AML-193 (cell line): ENCODE measurements at regions not wholly inside any gene's neighbourhood (a gene's known extent, or its start where the extent isn't known, plus 50 kb on each side); places are given as distances from the start of the nearest gene placed in this dataset.

Source experiments
- DNase-seq, 2 experiments: peaks; one replicate each; lab custom pipeline; 2025; lab: John Stamatoyannopoulos, UW

GRCh38 chr5:109630093-109630492 lies 59.6 kb upstream of the MAN2A1 start:
- no peak for DNase-seq

DNA sequence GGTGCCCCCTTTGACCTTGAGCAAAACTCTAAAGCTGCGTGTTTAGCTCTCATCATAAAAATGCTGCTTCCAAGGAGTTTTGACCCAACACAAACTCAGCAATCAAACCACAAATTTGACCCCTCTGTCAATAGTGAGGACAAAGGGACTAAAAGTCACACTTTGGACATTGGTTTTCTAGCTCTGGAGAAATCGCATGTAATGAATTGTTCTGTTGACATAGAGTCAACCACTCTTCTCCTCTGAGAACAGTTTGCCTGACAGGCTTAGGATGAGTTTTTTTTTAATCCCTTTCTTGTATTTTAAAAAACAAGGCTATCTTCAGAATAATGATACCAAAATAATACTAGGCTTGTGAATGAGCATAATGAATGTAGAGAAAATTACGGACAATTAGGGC lies 61.1 kb upstream of the MAN2A1 start:
- no peak for DNase-seq

DNA sequence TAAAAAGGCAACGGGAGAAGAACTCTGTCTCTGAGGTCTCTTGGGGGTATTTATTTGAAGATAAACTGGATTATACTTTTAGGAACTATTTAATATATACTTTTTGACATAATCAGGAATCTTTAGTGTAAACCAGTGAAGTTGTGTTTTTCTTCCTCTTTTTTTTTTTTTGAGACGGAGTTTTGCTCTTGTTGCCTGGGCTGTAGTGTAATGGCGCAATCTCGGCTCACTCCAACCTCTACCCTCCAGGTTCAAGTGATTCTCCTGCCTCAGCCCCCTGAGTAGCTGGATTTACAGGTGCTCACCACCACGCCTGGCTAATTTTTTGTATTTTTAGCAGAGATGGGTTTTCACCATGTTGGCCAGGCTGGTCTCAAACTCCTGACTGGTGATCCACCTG lies 68.5 kb upstream of the MAN2A1 start:
- DNase-seq: peak; percentile 10 to 18

- DNase-seq: no peak
Observed at GRCh38 chr5:109620651-109621050, 69.1 kb upstream of the MAN2A1 start.

GRCh38 chr5:109619606-109620005 lies 70.1 kb upstream of the MAN2A1 start:
- no peak for DNase-seq

GRCh38 chr5:109619021-109619460 lies 70.7 kb upstream of the MAN2A1 start:
- peak; percentile 42 to 43 for DNase-seq

- DNase-seq: no peak
Observed at GRCh38 chr5:109614981-109615380, 74.7 kb upstream of the MAN2A1 start.

- DNase-seq: no peak
Observed at GRCh38 chr5:109614301-109614700, 75.4 kb upstream of the MAN2A1 start.

GRCh38 chr5:109612278-109612905 lies 77.3 kb upstream of the MAN2A1 start:
- no peak for DNase-seq

DNA sequence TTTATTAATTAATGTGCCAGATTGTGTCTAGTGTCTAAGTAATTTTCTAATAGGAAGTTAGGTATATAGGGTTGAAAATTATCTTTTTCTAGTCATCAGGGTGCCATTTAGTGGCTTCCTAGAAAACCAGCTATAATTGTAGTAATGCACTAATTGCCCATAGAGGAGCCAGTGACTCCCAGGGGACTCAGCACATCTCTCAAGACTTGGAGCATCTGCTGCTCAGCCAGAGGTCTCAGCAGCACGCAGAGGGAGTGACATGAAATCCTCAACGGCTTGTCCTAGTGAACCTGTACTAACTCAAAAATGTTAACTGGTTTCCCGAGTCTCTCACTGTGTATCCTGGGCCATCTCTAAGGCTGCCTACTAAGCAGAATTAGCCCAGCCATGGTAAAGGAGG lies 78.2 kb upstream of the MAN2A1 start:
- DNase-seq: no peak

- DNase-seq: no peak
Observed at GRCh38 chr5:109611061-109611460, 78.7 kb upstream of the MAN2A1 start.

DNA sequence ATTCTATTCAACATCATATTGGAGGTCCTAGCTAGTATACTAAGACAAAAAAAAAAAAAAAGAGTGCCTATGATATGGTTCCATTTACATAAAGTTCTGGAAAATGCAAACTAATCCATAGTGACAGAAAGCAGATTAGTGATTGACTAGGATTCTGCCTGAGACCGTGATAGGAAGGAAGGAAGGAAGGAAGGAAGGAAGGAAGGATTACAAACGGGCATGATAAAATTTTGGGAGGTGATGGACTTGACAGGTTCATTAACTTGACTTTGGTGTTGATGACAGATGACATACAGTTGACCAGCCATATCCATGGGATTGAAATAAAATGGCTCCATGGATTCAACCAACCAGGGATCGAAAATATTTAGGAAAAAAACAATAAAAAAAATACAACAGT lies 79.1 kb upstream of the MAN2A1 start:
- no peak for DNase-seq

DNA sequence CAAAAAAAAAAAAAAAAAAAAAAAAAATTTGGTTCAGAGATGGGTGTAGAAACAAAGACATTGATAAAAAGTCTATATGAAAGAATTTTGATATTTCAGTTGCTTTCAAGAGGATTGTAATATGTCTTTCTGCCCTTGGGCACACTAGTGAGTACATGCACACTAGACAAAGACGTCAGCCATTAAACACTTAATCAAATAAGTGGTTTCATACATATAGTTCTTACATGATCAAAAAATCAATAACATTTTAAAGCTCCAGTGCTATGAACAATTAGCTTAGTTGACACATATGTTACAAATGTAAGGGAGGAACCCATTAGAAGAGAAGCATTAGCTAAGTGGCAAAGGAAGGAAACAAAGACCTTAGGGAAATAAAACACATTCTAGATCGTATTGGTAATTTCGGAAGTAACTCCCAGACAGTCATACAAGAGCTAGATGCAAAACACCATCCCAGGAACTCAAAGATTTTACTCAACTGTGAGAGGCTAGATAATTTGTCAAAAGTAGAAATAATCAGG lies 84.5 kb upstream of the MAN2A1 start:
- DNase-seq: no peak

GRCh38 chr5:109604758-109605157 lies 85.0 kb upstream of the MAN2A1 start:
- DNase-seq: no peak

- DNase-seq: no peak
Observed at GRCh38 chr5:109601736-109602135, 88.0 kb upstream of the MAN2A1 start.

GRCh38 chr5:109597893-109598292 lies 91.8 kb upstream of the MAN2A1 start:
- no peak for DNase-seq

DNA sequence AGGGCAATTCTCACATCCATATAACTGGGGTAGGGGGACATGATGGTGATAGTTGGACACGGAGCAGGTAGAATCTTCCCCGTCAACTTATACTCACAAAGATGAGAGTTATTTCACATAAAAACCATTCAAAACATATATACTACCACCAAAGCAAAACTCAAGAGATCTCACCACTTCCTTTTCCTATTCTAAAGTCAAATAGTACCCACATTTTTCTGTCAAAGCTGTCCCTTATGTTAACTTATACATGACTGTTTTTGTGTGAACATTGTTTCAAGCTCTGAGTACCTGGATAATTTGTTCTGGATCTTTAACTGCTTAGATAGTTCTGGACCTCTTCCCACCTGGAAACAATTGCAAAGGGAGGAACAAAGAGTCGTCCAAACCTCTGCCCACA lies 95.5 kb upstream of the MAN2A1 start:
- DNase-seq: no peak

DNA sequence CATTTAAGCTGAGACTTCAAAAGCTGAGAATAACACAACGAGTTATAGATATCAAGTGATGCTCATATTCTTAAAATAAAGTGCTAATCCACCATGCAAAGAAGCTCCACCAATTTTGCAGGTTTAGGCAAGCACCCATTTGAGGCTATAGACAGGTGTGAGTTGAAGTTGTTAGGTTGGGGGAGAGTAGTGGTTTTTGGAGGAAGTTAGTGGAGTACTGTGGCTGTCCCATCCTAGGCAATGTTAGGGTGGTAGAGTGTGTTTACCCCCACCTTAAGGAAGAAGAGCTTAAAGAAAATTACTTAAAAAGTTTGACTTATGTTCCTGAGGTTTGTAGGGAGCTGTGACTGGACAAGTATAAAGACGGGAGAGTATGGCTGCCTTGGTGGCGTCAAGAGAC lies 98.9 kb upstream of the MAN2A1 start:
- no peak for DNase-seq

- DNase-seq: peak; percentile 1 to 11
Observed at GRCh38 chr5:109589986-109590385, 99.7 kb upstream of the MAN2A1 start.

DNA sequence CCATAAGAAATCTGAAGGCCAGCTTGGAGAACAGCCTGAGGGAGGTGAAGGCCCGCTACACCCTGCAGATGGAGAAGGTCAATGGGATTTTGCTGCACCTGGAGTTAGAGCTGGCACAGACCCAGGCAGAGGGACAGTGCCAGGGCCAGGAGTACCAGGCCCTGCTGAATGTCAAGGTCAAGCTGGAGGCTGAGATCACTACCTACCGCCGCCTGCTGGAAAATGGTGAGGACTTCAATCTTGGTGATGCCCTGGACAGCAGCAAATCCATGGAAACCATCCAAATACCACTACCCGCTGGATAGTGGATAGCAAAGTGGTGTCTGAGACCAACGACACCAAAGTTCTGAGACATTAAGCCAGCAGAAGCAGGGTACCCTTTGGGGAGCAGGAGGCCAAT lies 100.5 kb upstream of the MAN2A1 start:
- no peak for DNase-seq

GRCh38 chr5:109588281-109589035 lies 101.3 kb upstream of the MAN2A1 start:
- DNase-seq: no peak

DNA sequence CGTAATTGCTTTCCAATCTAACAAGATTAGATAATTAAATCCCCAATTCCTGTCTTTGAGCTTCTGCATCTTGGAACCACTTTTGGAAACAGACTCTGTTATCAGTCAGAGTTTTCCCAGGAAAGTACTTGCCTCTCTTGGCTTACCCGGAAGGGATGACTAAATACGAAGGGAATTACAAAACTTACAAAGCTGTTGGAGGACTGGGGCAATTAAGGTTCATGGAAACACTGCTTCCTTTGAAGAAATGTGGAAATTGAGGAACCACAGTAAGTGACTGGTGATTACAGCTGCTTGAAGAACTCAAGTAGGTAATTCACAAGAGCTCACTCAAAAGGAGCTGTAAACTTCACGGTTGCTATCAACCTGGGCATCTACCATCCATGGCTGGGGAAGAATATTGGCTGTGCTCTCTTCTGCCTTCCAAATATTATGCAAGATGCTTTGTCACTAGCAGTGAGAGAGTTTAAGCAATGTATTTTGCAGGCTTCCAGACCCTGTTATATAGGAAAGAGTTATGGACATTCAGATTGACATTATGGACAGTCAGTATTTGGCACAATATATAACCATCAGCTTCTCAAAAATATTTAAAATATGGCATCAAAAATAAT lies 104.6 kb upstream of the MAN2A1 start:
- no peak for DNase-seq

- DNase-seq: no peak
Observed at GRCh38 chr5:109580225-109580624, 109.5 kb upstream of the MAN2A1 start.
